GM12878 (cell line): ENCODE measurements at regions not wholly inside any gene's neighbourhood (a gene's known extent, or its start where the extent isn't known, plus 50 kb on each side); places are given as distances from the start of the nearest gene placed in this dataset.

Experiments
- ATAC-seq: fragments of 200-7000 bp; cut with Tn5 transposase; 3 replicates; pipeline ENCODE4 v1.9.1; 2020; ENCODE audit warnings: mild to moderate bottlenecking, moderate library complexity
- BruUV-seq: library from RNA; stranded (reverse); fragments of 400-500 nt; replicated peaks from 2 replicates; lab custom pipeline; 2021; lab: Mats Ljungman, UMichigan
- CTCF ChIA-PET: fragments of 300-600 bp; sonication (Branson Sonifier 250); formaldehyde crosslinking; extraction: SDS; loops from one replicate; lab custom pipeline; 2021; ENCODE audit warnings: inconsistent platforms; lab: Yijun Ruan, JAX
- POLR2A ChIA-PET: fragments of 350-600 bp; formaldehyde crosslinking; extraction: SDS; loops from one replicate; lab custom pipeline; 2021; ENCODE audit warnings: inconsistent platforms; lab: Charles Lee
- RAD21 ChIA-PET: fragments of 300-600 bp; sonication (Branson Sonifier 250); formaldehyde crosslinking; loops from one replicate; lab custom pipeline; 2023; ENCODE audit warnings: antibody characterized with exemption; ENCODE audit not compliant: unreplicated experiment; lab: Charles Lee
- SMC1A ChIA-PET: fragments of 300-600 bp; sonication (Branson Sonifier 250); formaldehyde crosslinking; loops from one replicate; lab custom pipeline; 2023; ENCODE audit not compliant: unreplicated experiment, uncharacterized antibody; lab: Charles Lee
- DNase-seq: peaks from one replicate; pipeline ENCODE4 v3.0.0-alpha.2; 2011; ENCODE audit warnings: low read depth, low spot score
- FAIRE-seq: peaks from 3 replicates; lab custom pipeline; 2011; peaks lifted over from hg19 to GRCh38; lab: Jason Lieb, UNC
- H2AFZ ChIP-seq: 2 replicates; pipeline ENCODE4 v1.6.0; 2011; ENCODE audit warnings: low read depth, low read length, control low read depth; ENCODE audit not compliant: control insufficient read depth
- H3K27ac ChIP-seq: 2 replicates; pipeline ENCODE4 v1.5.1; 2011; ENCODE audit warnings: control low read depth; ENCODE audit not compliant: control insufficient read depth, insufficient read depth
- H3K27me3 ChIP-seq, 2 experiments: replicated peaks in 1 of 2; 2 replicates each; pipeline versions ENCODE4 v1.6.0 to v1.6.1; 2011; ENCODE audit warnings: low read length in 1 of 2; ENCODE audit not compliant: control insufficient read depth in 2 of 2, insufficient read depth in 2 of 2
- H3K36me3 ChIP-seq, 2 experiments: 2 replicates each; pipeline ENCODE4 v1.5.1; 2011; ENCODE audit warnings: low read length in 1 of 2; ENCODE audit not compliant: control insufficient read depth in 2 of 2, insufficient read depth in 2 of 2
- H3K4me1 ChIP-seq: 2 replicates; pipeline ENCODE4 v1.6.1; 2011; ENCODE audit warnings: mild to moderate bottlenecking, low read length, moderate library complexity, mixed read lengths; ENCODE audit not compliant: control insufficient read depth, insufficient read depth
- H3K4me2 ChIP-seq: 2 replicates; pipeline ENCODE4 v1.6.0; 2011; ENCODE audit warnings: control low read depth; ENCODE audit not compliant: control insufficient read depth, insufficient read depth
- H3K4me3 ChIP-seq: fragments of 200-600 bp; sonication (generic); 2 replicates; pipeline ENCODE4 v1.5.1; 2016
- H3K79me2 ChIP-seq: 2 replicates; pipeline ENCODE4 v1.6.0; 2011; ENCODE audit warnings: low read length; ENCODE audit not compliant: control insufficient read depth, insufficient read depth
- H3K9ac ChIP-seq: 2 replicates; pipeline ENCODE4 v1.8.0; 2011; ENCODE audit warnings: low read length, control low read depth, mixed read lengths; ENCODE audit not compliant: control insufficient read depth, insufficient read depth
- H3K9me3 ChIP-seq: replicated peaks from 3 replicates; pipeline ENCODE4 v1.5.1; 2011; ENCODE audit warnings: mild to moderate bottlenecking, low read length; ENCODE audit not compliant: control insufficient read depth, insufficient read depth
- H4K20me1 ChIP-seq: 2 replicates; pipeline ENCODE4 v1.6.0; 2011; ENCODE audit not compliant: control insufficient read depth, insufficient read depth
- GABPA ChIP-seq: IDR thresholded peaks from 2 replicates; pipeline ENCODE4 v1.6.1; 2014; ENCODE audit warnings: antibody characterized with exemption, low read depth, mild to moderate bottlenecking, inconsistent platforms
- HSF1 ChIP-seq: fragments of 150-350 bp; IDR thresholded peaks from 2 replicates; pipeline ENCODE4 v1.6.1; 2014; ENCODE audit warnings: mild to moderate bottlenecking, low read depth, low read length
- LARP7 ChIP-seq: fragments of 450-650 bp; IDR thresholded peaks from 2 replicates; pipeline ENCODE4 v1.6.1; 2017; ENCODE audit warnings: mild to moderate bottlenecking
- MLLT1 ChIP-seq: fragments of 450-650 bp; IDR thresholded peaks from 2 replicates; pipeline ENCODE4 v1.6.1; 2016; ENCODE audit warnings: mild to moderate bottlenecking
- NFIC ChIP-seq: IDR thresholded peaks from 2 replicates; pipeline ENCODE4 v1.6.1; 2012; ENCODE audit warnings: low read depth, mild to moderate bottlenecking, inconsistent platforms, low read length, moderate library complexity
- NFYA ChIP-seq: IDR thresholded peaks from 2 replicates; pipeline ENCODE4 v1.6.1; 2011; ENCODE audit warnings: low read depth, mild to moderate bottlenecking, low read length, improper control_type of control experiment, borderline replicate concordance
- RAD51 ChIP-seq: fragments of 450-650 bp; IDR thresholded peaks from 2 replicates; pipeline ENCODE4 v1.6.1; 2016; ENCODE audit warnings: moderate library complexity, mild to moderate bottlenecking, inconsistent platforms
- RB1 ChIP-seq: fragments of 450-650 bp; formaldehyde crosslinking; IDR thresholded peaks from 2 replicates; pipeline ENCODE4 v1.6.1; 2017; ENCODE audit warnings: mild to moderate bottlenecking, borderline replicate concordance
- SMAD1 ChIP-seq: fragments of 450-650 bp; IDR thresholded peaks from 2 replicates; pipeline ENCODE4 v1.6.1; 2018; ENCODE audit warnings: mild to moderate bottlenecking, low read depth; ENCODE audit not compliant: partially characterized antibody
- SMAD5 ChIP-seq: IDR thresholded peaks from 2 replicates; pipeline ENCODE4 v1.6.1; 2016; ENCODE audit warnings: antibody characterized with exemption, low read depth
- WRNIP1 ChIP-seq: IDR thresholded peaks from 2 replicates; pipeline ENCODE4 v1.6.1; 2011; ENCODE audit warnings: low read depth, low read length, improper control_type of control experiment, borderline replicate concordance
- YBX1 ChIP-seq: fragments of 450-650 bp; IDR thresholded peaks from 2 replicates; pipeline ENCODE4 v1.6.1; 2016; ENCODE audit warnings: antibody characterized with exemption
- ZNF384 ChIP-seq: IDR thresholded peaks from 2 replicates; pipeline ENCODE4 v1.6.1; 2012; ENCODE audit warnings: low read depth, mild to moderate bottlenecking, low read length, improper control_type of control experiment, borderline replicate concordance
- ZSCAN29 ChIP-seq: fragments of 450-650 bp; IDR thresholded peaks from 2 replicates; pipeline ENCODE4 v1.6.1; 2017; ENCODE audit warnings: mild to moderate bottlenecking, moderate library complexity
- WGBS: methylation state at CpG from one replicate; pipeline ENCODE4 v1.1.6; 2016; ENCODE audit warnings: low lambda C conversion rate; ENCODE audit not compliant: insufficient replicate concordance, insufficient coverage; ENCODE audit errors: missing lambda C conversion rate; 5-methylcytosine and 5-hydroxymethylcytosine counted together
- in situ Hi-C: fragments of 300-500 bp; cut with MboI; formaldehyde crosslinking; loops from 9 replicates; pipeline ENCODE4 v1.14.3; 2018; ENCODE audit warnings: mixed read lengths
- intact Hi-C: fragments of 100-400 bp; cut with micrococcal nuclease; formaldehyde crosslinking; loops from one replicate; pipeline ENCODE4 v1.14.2; 2022; ENCODE audit not compliant: unreplicated experiment

GRCh38 chr2:117700471-117700870, 114.0 kb upstream of the DDX18 start:
- Histone ChIP-seq H3K4me3 (no peak overlapping the region), H3K36me3 (no peaks in the 10 kb centered on the region), H3K9me3 (no peaks in the 10 kb centered on the region), H2AFZ (no peak overlapping the region), H3K79me2 (no peaks in the 10 kb centered on the region), H3K9ac (no peak overlapping the region), H3K27me3 (no peaks in the 10 kb centered on the region), H3K4me1 (no peaks in the 10 kb centered on the region), H3K4me2 (no peak overlapping the region), H4K20me1 (no peaks in the 10 kb centered on the region), H3K27ac (no peak overlapping the region)
- RAD21 ChIA-PET: no interaction called here
- FAIRE-seq: no peak
- no TSS peak for BruUV-seq
- 0% methylated on average over 2 of the region's 2 CpGs for WGBS
- intact Hi-C loops: no loop called here
- CTCF ChIA-PET: no interaction called here
- in situ Hi-C loops: no loop called here
- no peak for TF ChIP-seq WRNIP1
- TF ChIP-seq ZSCAN29: no peak
- TF ChIP-seq ZNF384: no peak
- ATAC-seq: no peak
- SMC1A ChIA-PET: no interaction called here
- DNase-seq: no peak
- POLR2A ChIA-PET: no interaction called here

GRCh38 chr2:117701365-117701764, 113.1 kb upstream of the DDX18 start:
- Histone ChIP-seq H3K27ac (no peak overlapping the region), H3K9me3 (no peaks in the 10 kb centered on the region), H3K4me1 (no peaks in the 10 kb centered on the region), H4K20me1 (no peaks in the 10 kb centered on the region), H2AFZ (no peak overlapping the region), H3K27me3 (no peaks in the 10 kb centered on the region), H3K4me3 (no peak overlapping the region), H3K36me3 (no peaks in the 10 kb centered on the region), H3K4me2 (no peak overlapping the region), H3K79me2 (no peaks in the 10 kb centered on the region), H3K9ac (no peak overlapping the region)
- RAD21 ChIA-PET: no interaction called here
- intact Hi-C loops: no loop called here
- in situ Hi-C loops: no loop called here
- no peak for FAIRE-seq
- no peak for DNase-seq
- CTCF ChIA-PET: no interaction called here
- no TSS peak for BruUV-seq
- POLR2A ChIA-PET: no interaction called here
- ATAC-seq: no peak
- SMC1A ChIA-PET: no interaction called here
- 36% methylated on average over 2 of the region's 2 CpGs for WGBS
- TF ChIP-seq SMAD5: no peak
- no peak for TF ChIP-seq YBX1
- no peak for TF ChIP-seq GABPA
- no peak for TF ChIP-seq MLLT1
- no peak for TF ChIP-seq NFIC
- no peak for TF ChIP-seq RAD51
- no peak for TF ChIP-seq HSF1
- TF ChIP-seq NFYA: no peak
- no peak for TF ChIP-seq LARP7
- TF ChIP-seq SMAD1: no peak
- TF ChIP-seq RB1: no peak
